MM.1S (cell line): ENCODE measurements at regions not wholly inside any gene's neighbourhood (a gene's known extent, or its start where the extent isn't known, plus 50 kb on each side); places are given as distances from the start of the nearest gene placed in this dataset.

ENCODE experiments used
- DNase-seq: peaks from one replicate; pipeline ENCODE4 v3.0.0-alpha.2; 2015
- H2AFZ ChIP-seq: fragments of 300-600 bp; sonication (generic); 2 replicates; pipeline ENCODE4 v1.6.0; 2016; ENCODE audit warnings: antibody characterized with exemption, low read length
- H3F3A ChIP-seq: fragments of 300-600 bp; sonication (generic); 2 replicates; pipeline ENCODE4 v1.6.1; 2016; ENCODE audit warnings: mild to moderate bottlenecking, antibody characterized with exemption, low read length, moderate library complexity, mixed read lengths; ENCODE audit not compliant: insufficient read depth
- H3K27ac ChIP-seq: fragments of 300-600 bp; sonication (generic); 2 replicates; pipeline ENCODE4 v1.5.1; 2016; ENCODE audit warnings: mild to moderate bottlenecking, low read length
- H3K27me3 ChIP-seq: fragments of 300-600 bp; sonication (generic); replicated peaks from 2 replicates; pipeline ENCODE4 v1.6.0; 2016; ENCODE audit warnings: low read length; ENCODE audit not compliant: insufficient read depth
- H3K36me3 ChIP-seq: fragments of 300-600 bp; sonication (generic); replicated peaks from 2 replicates; pipeline ENCODE4 v1.6.1; 2016; ENCODE audit warnings: mild to moderate bottlenecking, low read length, mixed read lengths; ENCODE audit not compliant: insufficient read depth
- H3K4me1 ChIP-seq: fragments of 300-600 bp; sonication (generic); 2 replicates; pipeline ENCODE4 v1.6.1; 2016; ENCODE audit warnings: low read length, mixed read lengths
- H3K4me2 ChIP-seq: fragments of 300-600 bp; sonication (generic); 2 replicates; pipeline ENCODE4 v1.6.0; 2016; ENCODE audit warnings: low read depth, low read length
- H3K4me3 ChIP-seq: fragments of 300-600 bp; sonication (generic); 2 replicates; pipeline ENCODE4 v1.5.1; 2016; ENCODE audit warnings: low read length, mixed read lengths
- H3K79me2 ChIP-seq: fragments of 300-600 bp; sonication (generic); 2 replicates; pipeline ENCODE4 v1.6.1; 2016; ENCODE audit warnings: mixed run types, low read length, mixed read lengths
- H3K9ac ChIP-seq: fragments of 300-600 bp; sonication (generic); 2 replicates; pipeline ENCODE4 v1.6.1; 2016; ENCODE audit warnings: low read length, mixed read lengths
- H3K9me2 ChIP-seq: fragments of 300-600 bp; sonication (generic); replicated peaks from 2 replicates; pipeline ENCODE4 v1.6.1; 2016; ENCODE audit warnings: mild to moderate bottlenecking, low read length, mixed read lengths; ENCODE audit not compliant: insufficient read depth
- H3K9me3 ChIP-seq: fragments of 300-600 bp; sonication (generic); replicated peaks from 2 replicates; pipeline ENCODE4 v1.6.1; 2016; ENCODE audit warnings: mild to moderate bottlenecking, low read length, mixed read lengths; ENCODE audit not compliant: insufficient read depth
- H4K20me1 ChIP-seq: fragments of 300-600 bp; sonication (generic); 2 replicates; pipeline ENCODE4 v1.6.1; 2016; ENCODE audit warnings: mild to moderate bottlenecking, low read length, moderate library complexity, mixed read lengths; ENCODE audit not compliant: insufficient read depth
- CTCF ChIP-seq: fragments of 300-600 bp; sonication (generic); IDR thresholded peaks from 2 replicates; pipeline ENCODE4 v1.5.1; 2016; ENCODE audit warnings: antibody characterized with exemption, low read length, mixed read lengths
- EZH2 ChIP-seq: fragments of 300-600 bp; sonication (generic); optimal IDR thresholded peaks from 2 replicates; pipeline ENCODE3; 2017; ENCODE audit warnings: low read depth, mild to moderate bottlenecking, antibody characterized with exemption, low read length, mixed read lengths
- EZH2phosphoT487 ChIP-seq: fragments of 300-600 bp; sonication (generic); IDR thresholded peaks from 2 replicates; pipeline ENCODE4 v1.6.1; 2018; ENCODE audit warnings: antibody characterized with exemption, low read length

GRCh38 chr6:101230866-101231265, 162.6 kb upstream of the GRIK2 start:
- DNase-seq = no peak
- H3F3A ChIP-seq = no peaks in the 10 kb centered on the region
- no peaks in the 10 kb centered on the region for H3K36me3 ChIP-seq
- H4K20me1 ChIP-seq = no peaks in the 10 kb centered on the region
- H3K79me2 ChIP-seq = no peaks in the 10 kb centered on the region
- no peak overlapping the region for H3K9ac ChIP-seq
- no peaks in the 10 kb centered on the region for H3K4me1 ChIP-seq
- H3K4me2 ChIP-seq = no peak overlapping the region
- no peaks in the 10 kb centered on the region for H3K9me2 ChIP-seq
- TF ChIP-seq EZH2phosphoT487 (no peak), CTCF (no peak), EZH2 (no peak)
- no peak overlapping the region for H3K27ac ChIP-seq
- no peak overlapping the region for H2AFZ ChIP-seq
- H3K9me3 ChIP-seq = no peaks in the 10 kb centered on the region
- H3K4me3 ChIP-seq = no peak overlapping the region
- H3K27me3 ChIP-seq = no peaks in the 10 kb centered on the region

- H3K4me2 ChIP-seq = no peak overlapping the region
- H3K9me2 ChIP-seq = no peaks in the 10 kb centered on the region
- no peaks in the 10 kb centered on the region for H3K9me3 ChIP-seq
- no peak for TF ChIP-seq EZH2
- no peaks in the 10 kb centered on the region for H3K36me3 ChIP-seq
- DNase-seq = no peak
- H3K4me3 ChIP-seq = no peak overlapping the region
- H2AFZ ChIP-seq = no peak overlapping the region
- H3K27me3 ChIP-seq = no peaks in the 10 kb centered on the region
- no peaks in the 10 kb centered on the region for H3K4me1 ChIP-seq
- H3K9ac ChIP-seq = no peak overlapping the region
- no peak overlapping the region for H3K27ac ChIP-seq
- H4K20me1 ChIP-seq = no peaks in the 10 kb centered on the region
- no peaks in the 10 kb centered on the region for H3F3A ChIP-seq
- H3K79me2 ChIP-seq = no peaks in the 10 kb centered on the region
Observed at GRCh38 chr6:101231606-101232235, 161.8 kb upstream of the GRIK2 start.

- Histone ChIP-seq H2AFZ (no peak overlapping the region), H4K20me1 (no peaks in the 10 kb centered on the region), H3K9me3 (no peaks in the 10 kb centered on the region), H3K36me3 (no peaks in the 10 kb centered on the region), H3K9ac (no peak overlapping the region), H3K27me3 (no peaks in the 10 kb centered on the region), H3F3A (no peaks in the 10 kb centered on the region), H3K9me2 (no peaks in the 10 kb centered on the region), H3K4me2 (no peak overlapping the region), H3K27ac (no peak overlapping the region), H3K4me3 (no peak overlapping the region), H3K4me1 (no peaks in the 10 kb centered on the region), H3K79me2 (no peaks in the 10 kb centered on the region)
- no peak for DNase-seq
- TF ChIP-seq CTCF (no peak), EZH2 (no peak), EZH2phosphoT487 (no peak)
Observed at GRCh38 chr6:101232961-101233360, 160.5 kb upstream of the GRIK2 start.

GRCh38 chr6:101236709-101237108, 156.8 kb upstream of the GRIK2 start:
- Histone ChIP-seq H3K9me3 (no peaks in the 10 kb centered on the region), H3K4me1 (no peaks in the 10 kb centered on the region), H3K9me2 (no peaks in the 10 kb centered on the region), H2AFZ (no peak overlapping the region), H3K79me2 (no peaks in the 10 kb centered on the region), H3K27ac (no peak overlapping the region), H3K4me2 (no peak overlapping the region), H3F3A (no peaks in the 10 kb centered on the region), H4K20me1 (no peaks in the 10 kb centered on the region), H3K4me3 (no peak overlapping the region), H3K27me3 (no peaks in the 10 kb centered on the region), H3K36me3 (no peaks in the 10 kb centered on the region), H3K9ac (no peak overlapping the region)
- no peak for DNase-seq
- TF ChIP-seq CTCF = no peak
- TF ChIP-seq EZH2phosphoT487 = no peak
- TF ChIP-seq EZH2 = no peak
